DOHH2 (cell line): ENCODE measurements at regions not wholly inside any gene's neighbourhood (a gene's known extent, or its start where the extent isn't known, plus 50 kb on each side); places are given as distances from the start of the nearest gene placed in this dataset.

Source experiments
- H3F3A ChIP-seq: fragments of 200-600 bp; sonication (generic), shearing (Covaris generic); 2 replicates; pipeline ENCODE4 v1.6.0; 2016; ENCODE audit warnings: antibody characterized with exemption, mild to moderate bottlenecking; ENCODE audit not compliant: control insufficient read depth, insufficient read depth
- H3K27ac ChIP-seq: fragments of 200-600 bp; sonication (generic); 2 replicates; pipeline ENCODE4 v1.5.1; 2014; ENCODE audit warnings: low read depth, mild to moderate bottlenecking, low read length, moderate library complexity
- H3K27me3 ChIP-seq: fragments of 200-600 bp; sonication (generic); 2 replicates; pipeline ENCODE4 v1.6.1; 2014; ENCODE audit warnings: mild to moderate bottlenecking, low read length, mixed read lengths; ENCODE audit not compliant: control insufficient read depth
- H3K36me3 ChIP-seq: fragments of 200-600 bp; sonication (generic); 2 replicates; pipeline ENCODE4 v1.6.1; 2014; ENCODE audit warnings: mild to moderate bottlenecking, low read length, moderate library complexity, mixed read lengths; ENCODE audit not compliant: control insufficient read depth
- H3K4me1 ChIP-seq: fragments of 200-600 bp; sonication (generic); 2 replicates; pipeline ENCODE4 v1.6.1; 2014; ENCODE audit warnings: mild to moderate bottlenecking, low read length, mixed read lengths; ENCODE audit not compliant: control insufficient read depth
- H3K4me2 ChIP-seq: fragments of 200-600 bp; sonication (generic); 2 replicates; pipeline ENCODE4 v1.6.0; 2014; ENCODE audit warnings: mild to moderate bottlenecking, low read length, moderate library complexity
- H3K4me3 ChIP-seq: fragments of 200-600 bp; sonication (generic); 2 replicates; pipeline ENCODE4 v1.5.1; 2014; ENCODE audit warnings: mild to moderate bottlenecking, low read length, mixed read lengths
- H3K79me2 ChIP-seq: fragments of 200-600 bp; sonication (generic); 2 replicates; pipeline ENCODE4 v1.6.1; 2014; ENCODE audit warnings: mild to moderate bottlenecking, low read length, mixed read lengths; ENCODE audit not compliant: control insufficient read depth
- H3K9me2 ChIP-seq: fragments of 200-600 bp; sonication (generic); replicated peaks from 2 replicates; pipeline ENCODE4 v1.6.1; 2014; ENCODE audit warnings: mild to moderate bottlenecking, low read length, mixed read lengths; ENCODE audit not compliant: control insufficient read depth
- H3K9me3 ChIP-seq: fragments of 200-600 bp; sonication (generic); 2 replicates; pipeline ENCODE4 v1.6.1; 2014; ENCODE audit warnings: antibody characterized with exemption, low read length, mixed read lengths; ENCODE audit not compliant: control insufficient read depth, insufficient read depth
- H4K20me1 ChIP-seq: fragments of 200-600 bp; sonication (generic); 2 replicates; pipeline ENCODE4 v1.6.0; 2014; ENCODE audit warnings: low read depth, mild to moderate bottlenecking, antibody characterized with exemption, low read length, moderate library complexity; ENCODE audit not compliant: control insufficient read depth, insufficient read depth
- EZH2phosphoT487 ChIP-seq: fragments of 200-600 bp; sonication (generic); IDR thresholded peaks from 2 replicates; pipeline ENCODE4 v1.6.1; 2017; ENCODE audit warnings: borderline replicate concordance, mild to moderate bottlenecking, antibody characterized with exemption, low read length, moderate library complexity, mixed read lengths
- TF ChIP-seq, protein P1 (sequence below): fragments of 200-600 bp; sonication (generic); IDR thresholded peaks from one replicate; pipeline ENCODE4 v1.5.1; 2014; ENCODE audit warnings: antibody characterized with exemption, mild to moderate bottlenecking, low read depth, low read length; ENCODE audit not compliant: poor library complexity, severe bottlenecking

DNA sequence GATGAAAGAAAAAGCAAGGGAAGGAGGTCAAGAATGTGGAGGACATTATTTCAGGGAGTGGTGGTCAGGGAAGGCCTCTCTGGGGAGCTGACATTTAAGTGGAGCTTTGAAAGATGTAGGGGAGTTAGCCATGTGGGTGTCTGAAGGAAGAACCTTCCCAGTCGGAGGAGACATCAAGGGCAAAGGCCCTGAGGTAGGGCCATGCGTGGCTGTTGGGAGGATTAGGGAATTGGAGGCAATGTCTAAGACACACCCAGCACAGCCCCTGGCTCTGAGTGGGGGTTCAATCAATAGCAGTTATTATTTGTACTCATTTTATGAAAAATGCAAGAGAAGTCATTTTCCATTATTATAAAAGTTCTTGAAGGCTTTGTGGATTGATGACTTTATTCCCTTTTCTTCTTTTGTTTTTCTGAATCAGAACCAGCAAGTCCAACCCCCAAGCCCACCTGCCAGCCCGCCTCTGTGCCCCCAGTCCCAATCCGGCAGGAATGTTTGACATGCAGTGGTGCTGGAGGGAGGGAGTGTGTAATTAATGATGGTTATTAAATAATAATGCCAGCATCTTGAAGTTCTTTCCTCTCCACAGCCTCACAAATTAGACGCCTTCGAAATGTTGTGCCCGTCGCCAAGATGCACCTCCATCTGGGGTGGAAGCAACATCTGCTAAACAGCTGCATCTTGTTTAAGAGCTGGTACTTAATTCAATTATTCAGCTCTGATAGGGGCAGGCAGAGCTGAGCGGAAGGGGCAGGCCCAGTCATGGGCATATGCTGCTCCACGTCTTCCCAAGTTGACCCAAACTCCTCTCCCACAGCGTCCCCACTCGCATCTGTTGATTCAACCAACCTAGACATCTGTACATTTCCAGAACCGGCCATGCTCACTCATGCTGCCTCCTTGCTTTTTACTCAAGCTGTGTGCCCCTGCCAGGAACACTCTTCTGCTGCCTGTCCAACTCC is 81.3 kb upstream of the SIRPA start:
- Histone ChIP-seq H3K27me3 (peaks cover 56% of the 10 kb centered on the region), H3K27ac (no peak overlapping the region), H4K20me1 (no peaks in the 10 kb centered on the region), H3K9me2 (no peaks in the 10 kb centered on the region), H3K79me2 (no peaks in the 10 kb centered on the region), H3K4me3 (no peak overlapping the region), H3F3A (no peaks in the 10 kb centered on the region), H3K36me3 (no peaks in the 10 kb centered on the region), H3K9me3 (no peaks in the 10 kb centered on the region), H3K4me1 (no peaks in the 10 kb centered on the region), H3K4me2 (no peak overlapping the region)
- no peak for TF ChIP-seq EZH2phosphoT487
- TF ChIP-seq, protein P1, sequence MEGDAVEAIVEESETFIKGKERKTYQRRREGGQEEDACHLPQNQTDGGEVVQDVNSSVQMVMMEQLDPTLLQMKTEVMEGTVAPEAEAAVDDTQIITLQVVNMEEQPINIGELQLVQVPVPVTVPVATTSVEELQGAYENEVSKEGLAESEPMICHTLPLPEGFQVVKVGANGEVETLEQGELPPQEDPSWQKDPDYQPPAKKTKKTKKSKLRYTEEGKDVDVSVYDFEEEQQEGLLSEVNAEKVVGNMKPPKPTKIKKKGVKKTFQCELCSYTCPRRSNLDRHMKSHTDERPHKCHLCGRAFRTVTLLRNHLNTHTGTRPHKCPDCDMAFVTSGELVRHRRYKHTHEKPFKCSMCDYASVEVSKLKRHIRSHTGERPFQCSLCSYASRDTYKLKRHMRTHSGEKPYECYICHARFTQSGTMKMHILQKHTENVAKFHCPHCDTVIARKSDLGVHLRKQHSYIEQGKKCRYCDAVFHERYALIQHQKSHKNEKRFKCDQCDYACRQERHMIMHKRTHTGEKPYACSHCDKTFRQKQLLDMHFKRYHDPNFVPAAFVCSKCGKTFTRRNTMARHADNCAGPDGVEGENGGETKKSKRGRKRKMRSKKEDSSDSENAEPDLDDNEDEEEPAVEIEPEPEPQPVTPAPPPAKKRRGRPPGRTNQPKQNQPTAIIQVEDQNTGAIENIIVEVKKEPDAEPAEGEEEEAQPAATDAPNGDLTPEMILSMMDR: no peak

GRCh38 chr20:1813101-1813529 is 82.1 kb upstream of the SIRPA start:
- Histone ChIP-seq H3K79me2 (no peaks in the 10 kb centered on the region), H3K27ac (no peak overlapping the region), H3F3A (no peaks in the 10 kb centered on the region), H3K4me3 (no peak overlapping the region), H3K4me2 (no peak overlapping the region), H3K27me3 (peaks cover 55% of the 10 kb centered on the region), H3K36me3 (no peaks in the 10 kb centered on the region), H3K4me1 (no peaks in the 10 kb centered on the region), H3K9me3 (no peaks in the 10 kb centered on the region), H4K20me1 (no peaks in the 10 kb centered on the region), H3K9me2 (no peaks in the 10 kb centered on the region)
- no peak for TF ChIP-seq EZH2phosphoT487
- TF ChIP-seq, protein P1: no peak

GRCh38 chr20:1811621-1812498 is 83.3 kb upstream of the SIRPA start:
- Histone ChIP-seq H3K27me3 (peaks cover 57% of the 10 kb centered on the region), H3F3A (no peaks in the 10 kb centered on the region), H3K27ac (no peak overlapping the region), H4K20me1 (no peaks in the 10 kb centered on the region), H3K79me2 (no peaks in the 10 kb centered on the region), H3K36me3 (no peaks in the 10 kb centered on the region), H3K4me2 (no peak overlapping the region), H3K9me2 (no peaks in the 10 kb centered on the region), H3K9me3 (no peaks in the 10 kb centered on the region), H3K4me1 (no peaks in the 10 kb centered on the region), H3K4me3 (no peak overlapping the region)
- TF ChIP-seq EZH2phosphoT487: no peak
- TF ChIP-seq, protein P1: no peak
